Activated T-helper 1 cell treated with Interleukin-2 at 50 U/mL for 16 hours (primary cell): ENCODE measurements at regions not wholly inside any gene's neighbourhood (a gene's known extent, or its start where the extent isn't known, plus 50 kb on each side); places are given as distances from the start of the nearest gene placed in this dataset.

Experiments
- DNase-seq: peaks from one replicate; pipeline ENCODE4 v3.0.0-alpha.2; 2020; ENCODE audit warnings: low read depth

GRCh38 chr10:44197646-44198045 is 187.3 kb downstream of the CXCL12 start:
- DNase-seq, result no peak

- DNase-seq, result no peak
Observed at GRCh38 chr10:44196336-44196735, 188.6 kb downstream of the CXCL12 start.

GRCh38 chr10:44196008-44196320 is 188.9 kb downstream of the CXCL12 start:
- no peak for DNase-seq

- no peak for DNase-seq
Observed at GRCh38 chr10:44195112-44196007, 189.5 kb downstream of the CXCL12 start.

GRCh38 chr10:44194435-44194834 is 190.5 kb downstream of the CXCL12 start:
- DNase-seq, result no peak

GRCh38 chr10:44193567-44194220 is 191.2 kb downstream of the CXCL12 start:
- no peak for DNase-seq

GRCh38 chr10:44193166-44193565 is 191.7 kb downstream of the CXCL12 start:
- DNase-seq, result no peak

- DNase-seq, result no peak
Observed at GRCh38 chr10:44192435-44192834, 192.5 kb downstream of the CXCL12 start.

GRCh38 chr10:44190541-44190940 is 194.4 kb downstream of the CXCL12 start:
- no peak for DNase-seq

- no peak for DNase-seq
Observed at GRCh38 chr10:44186821-44187220, 198.1 kb downstream of the CXCL12 start.

GRCh38 chr10:44186150-44186549 is 198.7 kb downstream of the CXCL12 start:
- DNase-seq, result no peak

GRCh38 chr10:44185315-44185666 is 199.6 kb downstream of the CXCL12 start:
- DNase-seq, result no peak

GRCh38 chr10:44184633-44185314 is 200.1 kb downstream of the CXCL12 start:
- no peak for DNase-seq

GRCh38 chr10:44183667-44184632 is 200.9 kb downstream of the CXCL12 start:
- no peak for DNase-seq

- no peak for DNase-seq
Observed at GRCh38 chr10:44182909-44183308, 202.0 kb downstream of the CXCL12 start.

- no peak for DNase-seq
Observed at GRCh38 chr10:44180321-44181168, 204.4 kb downstream of the CXCL12 start.

- no peak for DNase-seq
Observed at GRCh38 chr10:44178856-44179255, 206.0 kb downstream of the CXCL12 start.

- no peak for DNase-seq
Observed at GRCh38 chr10:44178281-44178680, 206.6 kb downstream of the CXCL12 start.

- no peak for DNase-seq
Observed at GRCh38 chr10:44177610-44178009, 207.3 kb downstream of the CXCL12 start.

- DNase-seq, result no peak
Observed at GRCh38 chr10:44176311-44176710, 208.6 kb downstream of the CXCL12 start.

- no peak for DNase-seq
Observed at GRCh38 chr10:44173608-44173894, 211.3 kb downstream of the CXCL12 start.
